DMS153 treated with DMSO at 0.1 percent for 48 hours (cell line): ENCODE measurements at regions not wholly inside any gene's neighbourhood (a gene's known extent, or its start where the extent isn't known, plus 50 kb on each side); places are given as distances from the start of the nearest gene placed in this dataset.

ENCODE experiments used
- DNase-seq: peaks from one replicate; lab custom pipeline; 2025; ENCODE audit not compliant: unreplicated experiment; lab: John Stamatoyannopoulos, UW

DNA sequence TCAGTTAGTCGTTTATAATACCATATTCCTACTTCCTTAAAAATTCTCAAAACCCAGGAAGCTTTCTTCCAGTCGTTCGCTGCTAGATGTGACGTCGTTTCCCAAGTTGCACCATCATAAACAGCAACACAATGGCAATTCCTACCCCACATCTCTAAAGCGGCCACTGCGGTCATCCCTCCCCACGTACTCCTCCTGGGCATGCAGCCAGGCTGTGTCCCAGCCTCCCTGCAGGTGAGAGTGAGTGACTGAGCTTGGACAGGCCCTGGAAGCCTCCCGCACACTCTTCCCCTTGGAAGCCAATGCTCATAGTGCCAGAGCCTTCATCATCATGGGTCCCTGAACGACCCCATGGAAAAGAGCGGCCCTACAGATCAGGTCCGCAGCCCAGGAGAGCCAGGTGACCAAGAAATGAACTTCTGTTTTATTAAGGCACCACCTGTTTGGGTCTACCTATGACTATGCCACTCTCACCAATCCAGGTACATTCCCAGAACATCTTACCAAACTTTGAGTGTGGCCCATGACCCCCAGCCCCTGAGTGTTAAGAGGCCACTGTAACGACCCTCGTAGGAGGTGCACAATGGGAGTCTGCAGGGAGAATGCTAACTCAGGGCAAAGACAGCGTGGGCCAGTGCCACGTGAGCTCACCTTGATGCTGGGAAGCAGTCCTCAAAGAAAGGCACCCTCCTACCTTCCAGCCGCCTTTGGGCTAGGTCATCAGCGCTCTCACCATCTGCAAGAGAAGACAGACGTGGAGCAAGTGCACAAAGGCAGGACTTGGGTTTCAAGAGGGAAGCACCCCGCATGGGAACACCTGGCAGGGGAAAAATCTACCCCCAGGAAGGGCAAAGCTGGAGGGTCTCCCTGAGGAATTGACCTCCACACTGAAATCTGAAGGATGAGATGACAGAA, 74.7 kb upstream of the RAB6C start:
- no peak for DNase-seq

DNA sequence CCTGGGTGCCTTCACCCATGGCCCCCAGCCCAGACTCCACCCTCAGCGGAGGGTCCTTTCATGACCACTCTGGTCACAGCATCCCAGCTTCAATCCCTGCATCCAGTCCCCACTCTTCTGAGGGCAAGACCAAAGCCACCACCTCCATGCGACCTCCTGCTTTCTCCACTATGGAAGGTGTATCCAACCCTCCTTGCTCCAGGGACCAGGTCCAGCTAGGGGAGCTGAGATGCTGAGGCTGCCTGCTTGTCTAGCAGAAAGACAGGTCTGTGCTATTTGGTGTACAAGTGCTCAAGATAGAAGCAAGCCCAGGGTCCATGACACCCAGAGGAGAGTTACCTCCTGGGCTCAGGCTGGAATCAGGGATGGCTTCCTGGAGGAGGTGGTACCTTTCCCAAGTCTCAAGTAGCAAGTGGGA, 73.8 kb upstream of the RAB6C start:
- DNase-seq: no peak

DNA sequence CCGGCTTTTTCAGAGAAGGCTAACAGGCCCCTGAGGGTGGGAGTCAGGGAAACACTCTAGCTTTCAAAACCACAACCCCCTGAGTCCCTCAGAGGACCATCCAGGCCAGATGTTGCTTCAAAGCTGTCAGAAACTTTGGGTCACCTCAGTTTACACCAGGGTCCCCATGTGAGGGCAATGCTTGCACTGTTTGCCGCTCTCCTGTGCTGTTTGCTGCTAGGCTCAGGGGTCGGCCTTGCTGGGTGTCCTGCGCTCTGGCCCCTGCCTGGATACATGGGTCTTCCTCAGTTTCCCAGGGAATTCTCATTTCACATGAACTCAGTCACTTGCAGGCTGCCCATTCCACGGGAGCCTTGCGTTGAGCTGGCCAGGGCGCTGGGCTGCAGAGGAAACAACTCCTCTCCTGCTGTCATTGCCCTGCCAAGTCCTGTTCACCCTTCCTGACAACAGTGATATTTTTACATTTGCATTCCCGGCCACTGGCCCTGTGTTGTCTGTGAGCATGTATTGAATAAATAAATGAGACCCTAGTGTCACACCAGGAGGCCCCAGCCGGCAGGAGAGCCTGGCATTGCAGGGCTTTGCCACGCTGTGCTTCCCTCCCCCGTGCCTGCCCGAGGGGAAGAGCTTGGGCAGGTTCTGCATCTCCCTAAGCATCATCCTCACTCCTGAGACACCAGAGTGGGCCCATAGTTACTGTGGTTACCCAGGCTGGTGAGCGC, 73.2 kb upstream of the RAB6C start:
- no peak for DNase-seq

DNA sequence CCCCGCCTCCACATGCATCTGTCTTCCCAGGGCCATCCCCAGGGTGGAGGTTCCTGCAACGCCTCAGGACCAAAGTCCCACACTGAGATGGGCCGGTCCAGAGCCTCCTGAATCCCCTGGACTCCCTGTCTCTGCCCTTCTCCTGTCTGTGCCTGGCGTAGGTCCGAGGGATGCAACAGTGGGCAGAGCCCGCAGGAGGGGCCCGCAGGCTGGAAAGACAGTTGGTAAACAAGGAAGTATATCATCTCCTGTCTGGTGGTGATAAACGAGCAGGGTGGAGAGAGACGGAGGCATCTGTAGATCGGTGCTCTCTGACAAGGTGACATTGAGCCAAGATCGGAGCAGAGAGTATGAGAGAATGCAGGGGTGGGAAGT, 72.6 kb upstream of the RAB6C start:
- DNase-seq: no peak

DNA sequence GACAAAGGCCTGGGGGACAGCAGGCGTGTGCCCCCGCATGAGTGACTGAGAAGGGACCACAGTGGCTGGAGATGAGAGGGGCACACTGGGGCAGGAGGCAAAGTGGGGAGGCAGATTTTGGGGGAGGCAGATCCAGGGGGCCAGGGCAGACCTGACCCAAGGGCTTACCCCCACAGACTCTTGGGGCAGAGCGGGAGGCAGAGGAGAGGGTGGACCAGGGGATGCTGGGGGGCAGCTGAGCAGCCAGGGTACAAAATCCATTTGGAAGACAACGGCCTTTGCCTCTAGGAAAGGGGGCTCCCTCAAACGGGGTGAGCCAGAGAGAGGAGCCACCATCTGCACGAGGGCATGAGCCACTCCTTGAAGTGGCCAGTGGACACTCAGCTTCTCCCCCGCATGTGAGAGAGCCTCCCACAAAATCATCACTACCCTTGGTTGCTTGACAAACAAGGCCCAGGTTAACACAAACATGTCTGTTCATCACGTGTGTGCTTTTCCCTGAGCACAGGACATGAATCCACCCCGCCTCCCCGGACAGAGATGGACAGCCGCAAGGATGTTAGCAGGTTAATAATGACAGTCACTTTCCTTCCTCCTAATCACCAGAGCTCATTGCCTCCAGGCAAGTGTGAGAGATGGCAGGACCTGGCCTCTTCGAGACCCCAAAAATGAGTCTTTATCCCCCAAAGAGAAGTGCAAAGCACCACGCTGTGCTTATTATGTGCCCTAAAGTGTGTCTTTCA, 72.0 kb upstream of the RAB6C start:
- no peak for DNase-seq

DNA sequence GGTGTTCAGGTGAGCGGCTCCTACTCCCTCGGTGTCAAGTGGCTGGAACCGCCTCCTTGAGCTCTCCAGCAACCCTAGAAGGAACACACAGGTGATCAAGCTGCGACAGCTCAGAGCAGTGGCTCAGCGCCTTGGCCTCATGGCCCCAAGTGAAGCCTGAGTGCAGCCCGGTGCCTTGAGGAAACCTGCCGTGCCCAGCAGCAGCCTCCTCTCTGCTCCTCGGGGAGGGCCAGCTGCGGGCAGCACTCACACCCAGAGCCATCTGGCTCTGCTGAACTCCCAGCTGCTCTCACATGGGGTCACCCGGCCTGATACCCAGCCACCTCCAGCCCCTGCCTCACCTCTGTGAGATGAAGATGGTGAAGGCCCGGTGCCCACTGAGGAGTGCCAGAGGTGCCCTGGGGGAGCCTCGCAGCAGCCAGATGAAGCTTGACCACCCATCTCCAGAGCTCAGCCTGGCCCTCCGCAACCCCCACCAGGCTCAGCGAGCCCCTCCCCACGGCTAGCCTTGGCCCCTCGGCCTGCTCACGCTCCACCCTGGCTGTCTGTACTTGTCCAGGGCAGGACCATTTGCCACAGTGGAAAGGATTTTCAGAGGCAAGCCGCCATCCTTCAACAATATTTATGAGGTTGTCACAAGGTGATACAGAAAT, 70.6 kb upstream of the RAB6C start:
- DNase-seq: no peak

DNA sequence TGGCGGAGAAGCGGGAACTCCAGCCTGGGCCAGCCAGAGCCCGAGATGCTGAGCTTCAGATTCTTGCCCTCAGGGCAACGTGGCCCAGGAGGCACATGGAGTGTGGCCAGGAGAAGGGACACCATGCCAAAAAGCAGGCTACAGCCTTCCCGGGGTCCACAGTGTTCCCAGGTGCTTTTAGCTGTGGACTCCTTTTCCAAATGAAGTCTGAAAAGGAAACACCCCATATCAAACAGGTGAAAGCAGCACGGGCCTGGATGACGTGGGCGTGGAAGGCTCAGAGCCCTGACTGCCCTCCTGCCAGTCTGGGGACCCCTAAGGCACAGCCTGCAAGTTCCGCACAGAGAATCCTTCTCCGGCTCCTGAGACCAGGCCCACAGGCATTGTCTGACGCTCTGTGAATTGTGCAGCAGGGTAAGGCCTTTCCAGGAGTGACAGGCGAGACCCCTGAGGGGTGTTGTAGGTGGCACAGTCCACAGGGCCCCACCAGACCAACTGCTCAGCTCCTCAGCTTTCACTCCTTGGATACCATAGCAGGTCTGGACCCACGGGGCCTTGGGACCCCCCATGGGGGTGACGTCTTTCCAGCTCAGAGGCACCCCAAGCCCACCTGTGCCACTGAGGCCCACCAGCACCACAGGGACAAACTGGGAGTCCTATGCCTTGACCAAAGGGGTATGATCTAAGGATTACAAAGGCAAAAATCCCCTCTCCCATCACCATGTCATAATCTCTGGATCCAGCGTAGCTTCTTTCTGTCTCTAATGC, 69.6 kb upstream of the RAB6C start:
- no peak for DNase-seq

DNA sequence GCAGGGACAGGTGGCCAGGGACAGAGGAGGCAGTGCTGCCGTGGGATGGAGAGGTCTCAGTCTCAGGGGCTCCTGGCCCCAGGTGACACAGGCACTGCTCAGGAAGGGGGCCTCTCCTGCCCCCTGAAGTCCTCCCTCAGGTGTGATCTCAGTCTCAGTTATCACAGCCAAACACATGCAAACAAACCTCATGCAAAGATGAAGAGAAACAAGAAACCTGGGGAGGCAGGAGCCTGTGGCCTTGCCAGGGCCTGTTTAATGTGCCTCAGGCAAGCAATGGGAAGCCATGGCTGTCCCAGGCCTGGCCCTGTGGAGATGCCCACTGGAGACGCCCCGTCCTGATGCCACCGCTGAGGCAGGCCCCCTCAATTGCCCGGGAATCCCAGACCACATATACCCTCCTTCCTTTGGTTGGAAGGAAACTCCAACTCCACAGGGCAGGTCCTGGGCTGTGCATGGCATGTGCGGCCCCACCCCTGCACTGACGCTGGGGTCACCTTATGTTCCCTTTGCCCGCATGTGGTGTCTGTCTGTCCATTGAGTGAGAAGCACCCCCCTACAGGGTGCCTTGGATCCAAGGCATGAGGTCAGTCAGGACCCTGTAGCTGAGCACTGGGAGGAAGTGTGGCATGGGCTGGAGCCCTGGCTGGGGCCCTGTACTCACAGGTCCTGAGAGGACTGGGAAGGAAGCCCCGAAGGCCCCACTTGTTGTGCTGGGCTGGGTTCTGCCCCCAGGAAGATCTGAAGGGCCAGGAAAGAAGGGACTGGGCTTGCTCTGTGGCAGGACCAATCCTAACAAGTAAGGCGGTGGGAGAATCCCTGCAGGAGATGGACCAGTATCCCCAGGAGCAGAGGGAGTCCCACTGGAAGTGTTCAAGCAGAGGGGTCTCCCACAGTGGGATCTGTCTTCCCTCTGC, 68.8 kb upstream of the RAB6C start:
- no peak for DNase-seq

DNA sequence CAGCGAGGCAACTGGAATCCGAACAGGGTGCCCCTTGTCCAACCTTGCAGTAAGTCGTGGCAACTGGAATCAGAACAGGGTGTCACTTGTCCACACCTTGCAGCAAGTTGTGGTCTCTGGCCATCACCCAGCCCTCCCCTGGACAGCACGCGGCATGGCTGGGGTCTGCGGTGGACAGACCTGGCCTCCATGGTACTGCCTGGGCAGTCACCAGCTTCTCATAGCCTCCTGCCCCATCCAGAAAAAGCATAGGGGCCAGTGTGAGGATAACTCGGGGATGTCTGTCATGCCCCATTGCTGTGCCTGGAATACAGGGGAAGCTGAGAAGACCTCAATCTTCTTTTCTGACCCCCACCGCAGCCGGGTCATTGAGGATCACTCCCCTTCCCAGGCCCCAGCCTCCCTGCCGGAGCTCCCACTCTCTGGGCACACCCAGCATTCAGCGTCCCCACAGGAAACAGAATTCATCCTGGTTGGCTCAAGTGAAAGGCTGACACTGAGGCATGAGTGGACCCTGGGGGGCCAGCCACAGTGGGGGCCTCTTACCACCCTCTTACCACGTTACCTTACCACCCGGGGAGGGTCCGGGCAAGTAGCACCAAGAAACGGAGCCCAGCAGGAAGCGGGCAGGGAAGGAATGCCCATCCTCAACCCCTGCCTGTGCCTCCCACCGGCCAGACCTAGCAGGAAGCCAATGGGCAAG, 68.0 kb upstream of the RAB6C start:
- no peak for DNase-seq

DNA sequence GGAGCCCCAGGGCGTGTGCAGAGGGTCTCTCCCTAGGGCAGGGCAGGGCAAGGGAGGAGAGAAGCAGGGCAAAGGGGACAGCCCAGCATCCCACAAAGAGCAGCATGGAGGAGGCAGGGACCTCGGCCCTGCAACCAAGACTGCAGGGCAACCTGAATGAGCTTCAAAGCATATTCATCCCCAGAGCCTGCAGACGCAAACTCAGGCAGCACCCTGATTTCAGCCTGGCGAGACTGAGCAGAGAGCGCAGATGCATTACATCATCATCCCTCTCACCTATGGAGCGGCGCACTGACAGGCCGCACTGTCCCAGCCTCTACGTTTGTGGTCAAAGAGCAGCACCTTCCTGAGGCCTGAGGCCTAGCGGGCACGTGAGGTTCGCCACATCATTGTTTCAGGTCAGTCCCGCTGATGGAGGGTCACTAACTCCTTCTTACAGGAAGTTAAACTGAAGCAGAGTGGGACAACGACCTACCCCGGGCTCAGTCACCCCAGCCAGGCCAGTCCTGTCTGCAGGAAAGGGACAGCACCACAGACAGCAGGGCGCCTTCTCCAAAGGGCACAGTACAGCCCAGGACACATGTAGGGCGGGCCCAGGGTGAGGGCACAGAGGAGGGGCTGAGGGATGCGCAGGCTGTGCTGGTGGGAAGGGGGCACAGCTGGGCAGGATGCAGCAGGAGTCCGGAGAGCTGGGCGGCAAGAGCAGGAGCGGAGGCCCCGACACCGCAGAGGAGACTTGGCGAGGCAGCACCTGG, 67.2 kb upstream of the RAB6C start:
- no peak for DNase-seq

DNA sequence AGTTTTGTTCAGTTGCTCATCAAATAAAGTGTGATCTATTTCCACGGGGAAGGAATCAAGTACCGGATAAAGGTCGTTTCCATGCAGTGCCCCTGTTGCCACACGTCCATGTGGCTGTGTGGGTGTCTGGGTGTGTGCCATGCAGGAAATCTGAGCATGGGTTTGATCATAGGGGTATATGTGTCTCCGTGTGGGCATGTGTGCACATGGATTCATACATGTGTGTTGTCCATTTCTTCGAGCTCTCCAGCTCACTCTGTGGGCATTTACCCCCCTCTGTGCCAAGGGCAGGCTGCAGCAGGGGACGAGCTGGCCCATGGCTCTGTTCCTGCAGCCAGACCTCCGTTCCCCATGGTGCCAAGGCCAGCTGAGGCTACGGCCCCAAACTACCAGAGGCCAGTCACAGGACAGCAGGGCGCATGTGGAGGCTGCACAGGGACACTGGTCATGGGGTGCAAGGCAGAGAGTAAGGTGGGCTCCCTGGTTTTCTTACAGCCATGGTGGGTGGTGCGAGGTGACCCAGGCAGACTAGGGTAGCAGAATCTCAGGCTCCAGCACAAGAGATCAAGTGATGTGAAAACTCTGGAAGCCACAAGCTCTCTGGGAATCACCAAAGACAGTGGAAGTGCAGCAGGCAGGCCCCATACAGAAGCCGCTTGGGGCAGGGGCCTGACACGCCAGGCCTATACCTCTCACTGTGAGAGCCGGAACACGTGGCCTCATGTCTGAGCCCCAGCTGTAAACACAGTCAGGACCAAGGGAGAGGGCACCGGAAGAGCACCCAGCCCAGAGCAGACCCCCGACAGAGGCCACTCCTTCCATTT, 66.4 kb upstream of the RAB6C start:
- DNase-seq: no peak

DNA sequence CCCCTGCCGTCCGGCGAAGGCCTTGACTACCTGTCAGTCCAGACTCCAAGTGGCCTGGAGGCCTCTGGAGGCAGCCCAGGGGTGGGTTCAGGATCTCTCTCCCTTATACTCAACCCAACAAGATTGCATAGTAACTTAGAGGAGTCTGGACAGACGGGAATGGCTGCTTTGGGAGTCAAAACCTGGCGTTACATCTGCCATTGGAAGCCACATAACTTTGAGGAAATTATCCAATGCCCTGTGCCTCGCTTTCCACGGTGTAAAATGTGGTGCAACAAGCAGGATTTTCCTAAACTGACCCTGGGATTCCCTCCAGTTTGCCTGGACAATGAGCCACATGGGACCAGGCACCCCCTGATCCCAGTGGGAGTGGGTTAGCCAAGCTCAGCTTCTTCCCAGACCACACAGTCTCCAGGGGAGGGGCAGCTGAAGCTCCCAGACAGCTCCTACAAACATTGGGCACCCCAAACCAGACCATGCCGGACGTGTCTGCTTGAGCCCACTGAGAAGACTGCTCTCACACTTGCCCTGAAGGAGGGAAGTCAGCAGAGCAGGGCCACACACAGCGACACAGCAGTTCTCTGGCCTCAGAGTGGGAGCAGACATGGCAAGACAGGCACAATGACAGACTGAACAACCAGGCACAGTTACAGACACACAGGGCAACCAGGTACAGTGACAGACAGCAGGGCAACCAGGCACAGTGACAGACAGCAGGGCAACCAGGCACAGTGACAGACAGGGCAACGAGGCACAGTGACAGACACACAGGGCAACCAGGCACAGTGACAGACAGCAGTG, 65.6 kb upstream of the RAB6C start:
- DNase-seq: no peak

DNA sequence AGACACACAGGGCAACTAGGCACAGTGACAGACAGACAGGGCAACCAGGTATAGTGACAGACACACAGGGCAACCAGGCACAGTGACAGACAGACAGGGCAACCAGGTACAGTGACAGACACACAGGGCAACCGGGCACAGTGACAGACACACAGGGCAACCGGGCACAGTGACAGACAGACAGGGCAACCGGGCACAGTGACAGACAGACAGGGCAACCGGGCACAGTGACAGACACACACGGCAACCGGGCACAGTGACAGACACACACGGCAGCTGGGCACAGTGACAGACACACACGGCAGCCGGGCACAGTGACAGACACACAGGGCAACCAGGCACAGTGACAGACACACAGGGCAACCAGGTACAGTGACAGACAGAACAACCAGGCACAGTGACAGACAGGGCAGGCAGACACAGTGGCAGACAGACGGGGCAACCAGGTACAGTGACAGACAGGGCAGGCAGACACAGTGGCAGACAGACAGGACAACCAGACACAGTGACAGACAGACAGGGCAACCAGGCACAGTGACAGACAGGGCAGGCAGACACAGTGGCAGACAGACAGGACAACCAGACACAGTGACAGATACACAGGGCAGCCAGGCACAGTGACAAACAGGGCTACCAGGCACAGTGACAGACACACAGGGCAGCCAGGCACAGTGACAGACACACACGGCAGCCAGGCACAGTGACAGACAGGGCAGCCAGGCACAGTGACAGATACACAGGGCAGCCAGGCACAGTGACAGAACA, 64.7 kb upstream of the RAB6C start:
- no peak for DNase-seq

DNA sequence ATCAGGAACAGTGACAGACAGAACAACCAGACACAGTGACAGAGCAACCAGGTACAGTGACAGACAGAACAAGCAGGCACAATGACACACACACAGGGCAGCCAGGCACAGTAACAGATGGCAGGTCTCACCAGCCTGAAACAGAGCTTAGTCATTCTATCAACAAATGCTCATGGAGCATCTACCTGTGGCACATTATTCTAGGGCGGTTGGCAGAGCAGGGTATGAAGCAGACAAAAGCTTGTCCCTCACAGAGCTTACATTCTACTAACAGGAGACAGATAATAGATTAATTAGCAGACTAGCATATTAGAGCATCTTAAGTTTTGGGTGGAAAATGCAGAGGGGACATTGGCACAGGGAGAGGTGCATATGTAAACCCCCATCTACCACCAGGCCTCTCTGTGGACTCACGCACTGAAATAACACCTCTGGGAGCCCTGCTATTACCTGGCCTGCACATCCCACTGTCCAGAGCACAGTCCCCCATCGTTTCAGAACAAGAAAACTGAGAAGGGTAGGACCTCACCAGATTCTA, 64.1 kb upstream of the RAB6C start:
- DNase-seq: no peak

DNA sequence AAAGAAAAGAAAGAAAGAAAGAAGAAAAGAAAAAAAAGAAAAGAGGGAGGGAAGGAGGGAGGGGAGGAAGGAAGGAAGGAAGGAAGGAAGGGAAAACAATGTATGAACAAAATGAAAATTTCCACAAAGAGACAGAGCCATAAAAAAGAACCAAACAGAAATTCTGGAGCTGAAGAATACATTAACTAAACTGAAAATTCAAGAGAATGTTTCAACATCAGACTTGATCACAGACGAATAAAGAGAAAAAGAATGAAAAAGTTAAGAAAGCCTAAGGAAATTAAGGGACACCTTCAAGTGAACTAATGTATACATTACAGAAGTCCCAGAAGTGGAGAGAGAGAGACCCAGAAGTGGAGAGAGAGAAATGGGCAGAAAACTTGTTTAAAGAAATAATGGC, 60.9 kb upstream of the RAB6C start:
- no peak for DNase-seq
